GM19395 (cell line): ENCODE measurements at regions not wholly inside any gene's neighbourhood (a gene's known extent, or its start where the extent isn't known, plus 50 kb on each side); places are given as distances from the start of the nearest gene placed in this dataset.

Experiments
- ATAC-seq: cut with Tn5 transposase; IDR thresholded peaks from one replicate; pipeline ENCODE4 v1.9.1; 2021; ENCODE audit warnings: mild to moderate bottlenecking, moderate library complexity; ENCODE audit not compliant: unreplicated experiment

DNA sequence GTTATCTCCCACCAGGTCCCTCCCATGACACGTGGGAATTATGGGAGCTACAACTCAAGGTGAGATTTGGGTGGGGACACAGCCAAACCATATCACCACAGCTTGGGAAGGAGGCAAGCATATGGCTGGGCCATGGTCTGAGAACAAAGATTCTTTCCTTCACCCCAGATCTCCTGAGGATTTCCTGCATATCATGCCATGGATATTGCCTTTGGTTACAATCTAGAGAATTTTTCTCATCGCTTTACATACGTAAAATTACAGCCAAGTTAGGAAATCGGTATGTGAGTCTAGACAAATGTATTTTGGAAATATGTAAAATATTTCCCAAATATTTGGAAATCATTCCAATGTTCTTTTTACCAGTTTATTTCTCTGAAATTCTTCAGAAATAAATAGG, 398.3 kb downstream of the RFC3 start:
- no peak for ATAC-seq

DNA sequence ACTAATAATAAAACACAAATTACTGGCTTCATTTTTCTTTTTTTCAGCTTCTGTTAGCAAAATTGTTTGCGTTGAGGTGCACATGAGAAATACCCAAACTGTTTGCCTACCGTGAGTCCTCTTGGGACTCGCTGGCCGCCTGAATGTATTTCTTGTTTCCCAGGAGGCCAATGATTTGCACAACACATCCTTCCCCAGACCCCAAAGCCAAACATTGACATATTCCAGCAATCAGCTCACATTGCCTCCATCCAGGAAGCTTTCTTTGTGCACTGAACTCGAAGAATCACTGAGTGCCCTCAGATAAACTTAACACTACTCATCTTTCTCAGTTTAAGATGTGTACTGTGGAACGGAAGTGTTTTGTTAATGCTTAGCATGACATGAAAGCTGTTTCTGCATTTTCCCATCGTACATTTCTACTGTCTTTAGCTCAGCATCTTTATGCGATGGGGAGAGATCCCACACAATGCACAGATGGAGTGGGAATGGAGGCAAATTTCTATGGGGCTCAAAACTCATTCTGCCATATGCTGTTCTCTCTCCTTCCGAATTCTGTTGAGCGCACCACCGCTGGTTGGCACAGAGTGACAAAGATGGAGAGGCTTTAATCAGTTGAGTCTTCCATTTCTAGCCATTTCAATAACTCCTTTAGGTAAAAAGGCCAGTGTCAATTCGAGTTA, 399.5 kb downstream of the RFC3 start:
- no peak for ATAC-seq

DNA sequence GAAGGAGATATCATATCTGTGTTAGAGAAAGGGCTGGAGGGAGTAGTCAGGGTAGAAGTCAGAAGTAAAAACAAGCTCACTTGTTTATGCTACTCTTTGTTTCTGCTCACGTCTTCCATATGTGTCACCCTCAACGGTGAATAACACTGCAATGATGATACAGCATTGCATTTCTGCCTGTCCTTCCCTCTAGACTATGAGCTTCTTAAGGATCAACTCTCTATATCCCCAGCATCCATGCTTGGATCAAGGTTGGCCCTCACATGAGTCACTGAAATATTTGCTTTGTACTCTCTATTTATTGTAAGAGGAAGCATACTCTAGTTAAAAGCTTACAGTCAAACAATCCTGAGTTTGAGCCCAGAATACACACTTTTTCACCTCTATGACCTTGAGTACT, 406.0 kb downstream of the RFC3 start:
- ATAC-seq: no peak

DNA sequence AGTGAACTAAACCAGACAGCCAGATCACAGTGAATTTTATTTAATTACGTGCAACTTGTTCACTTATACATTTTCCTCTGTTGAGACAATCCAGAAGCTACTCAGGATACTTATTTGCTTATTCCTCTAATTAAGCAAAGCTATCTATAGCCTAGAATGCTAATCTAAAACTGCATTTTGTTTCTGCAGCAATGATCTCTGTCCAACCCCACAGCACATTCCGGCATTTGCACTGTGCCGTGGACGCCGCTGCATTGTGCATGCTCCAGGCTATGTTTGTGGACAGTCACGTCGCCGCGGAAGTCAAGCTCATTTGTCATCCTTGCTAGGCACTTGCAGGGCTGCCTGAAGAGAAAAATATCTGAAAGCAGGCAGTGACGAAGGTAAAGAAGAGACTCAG, 406.9 kb downstream of the RFC3 start:
- no peak for ATAC-seq

DNA sequence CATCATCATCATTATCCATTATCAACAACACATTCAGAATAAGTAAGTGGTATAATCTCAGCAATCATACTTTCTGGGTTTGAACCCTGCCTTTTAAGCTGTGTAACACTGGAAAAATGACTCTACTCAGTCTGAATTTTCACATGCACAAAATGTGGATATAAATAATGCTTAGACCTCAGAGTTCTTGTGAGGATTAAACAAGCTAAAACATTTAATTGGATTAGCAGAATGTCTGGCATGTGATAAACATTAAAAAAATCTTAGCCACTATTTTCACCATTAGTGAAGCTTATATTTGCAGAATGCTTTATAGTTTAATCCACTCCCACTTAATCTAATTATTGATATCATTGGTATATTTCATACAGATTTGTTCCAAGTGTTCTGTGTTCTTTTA, 412.3 kb downstream of the RFC3 start:
- no peak for ATAC-seq

DNA sequence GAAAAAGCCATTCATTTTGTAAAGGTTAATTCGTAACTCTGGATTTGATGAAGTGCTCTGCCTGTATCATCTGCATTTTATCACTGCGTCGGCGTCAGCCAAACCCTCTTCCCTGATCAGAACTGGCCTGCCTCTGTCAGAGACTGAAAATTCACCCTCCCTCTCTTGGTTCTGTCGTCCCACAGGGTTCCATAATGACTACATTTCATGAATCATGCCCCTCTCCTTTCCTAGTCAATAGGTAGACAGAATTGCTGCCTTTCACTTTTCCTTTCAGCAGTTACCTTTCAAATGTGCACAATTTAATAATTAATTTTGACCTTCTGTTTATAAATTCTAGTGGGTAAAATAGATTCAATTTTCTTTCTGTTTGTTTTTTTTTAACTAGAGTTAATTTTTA, 423.4 kb downstream of the RFC3 start:
- ATAC-seq: no peak

DNA sequence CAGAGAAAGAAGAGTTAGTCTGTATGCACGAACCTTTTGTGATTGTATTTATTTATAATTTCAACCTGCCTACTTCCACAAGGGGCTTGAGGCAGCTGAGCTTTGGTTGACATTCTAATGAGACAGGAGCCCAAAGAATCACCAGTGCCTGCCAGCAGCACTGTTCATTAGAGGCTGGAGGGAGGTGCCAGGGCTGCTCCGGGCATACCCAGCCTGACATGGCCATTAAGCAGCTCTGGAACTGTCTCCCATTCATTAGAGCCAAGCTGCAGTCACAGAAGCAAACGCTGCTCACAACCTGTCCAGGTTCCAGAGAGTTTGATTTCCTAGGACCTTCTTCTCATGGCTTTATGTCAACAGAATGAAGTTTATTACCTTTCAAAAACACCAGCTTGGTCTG, 425.5 kb downstream of the RFC3 start:
- ATAC-seq: no peak

DNA sequence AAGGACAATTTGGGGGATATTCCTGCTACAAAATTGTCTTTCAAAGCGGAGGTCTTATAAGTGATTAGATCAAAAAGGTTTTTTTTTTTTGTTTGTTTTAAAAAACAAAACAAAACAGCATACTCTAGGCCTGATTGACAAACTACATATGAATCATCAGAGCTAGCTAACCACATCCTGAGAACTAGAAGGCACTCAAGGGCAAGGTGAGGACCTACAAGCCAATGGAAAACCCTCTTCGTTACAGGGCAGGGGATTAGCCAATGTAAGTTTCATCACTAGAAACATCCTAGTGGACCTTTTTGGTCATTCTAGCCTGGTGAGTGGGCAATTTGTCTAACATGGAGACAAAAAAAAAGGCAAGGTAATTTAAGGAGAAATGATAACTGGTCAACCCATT, 428.6 kb downstream of the RFC3 start:
- ATAC-seq: no peak

DNA sequence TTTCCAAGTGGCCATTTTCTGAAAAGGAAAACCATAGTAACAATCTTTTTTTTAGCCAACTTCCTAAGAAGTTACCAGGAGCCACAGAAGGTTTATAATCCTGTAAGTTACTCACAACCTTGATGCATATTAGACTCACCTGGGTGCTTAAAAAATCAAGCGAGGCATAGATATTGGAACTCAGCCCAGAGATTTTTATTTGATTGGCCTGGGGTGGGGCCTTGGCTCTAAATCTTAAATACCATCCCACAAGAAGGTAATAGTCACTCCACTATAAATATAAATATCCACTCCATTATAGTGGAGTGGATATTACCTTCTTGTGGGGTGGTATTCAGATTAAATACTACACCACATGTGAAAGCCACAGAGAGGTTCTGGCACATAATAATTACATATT, 429.6 kb downstream of the RFC3 start:
- no peak for ATAC-seq

DNA sequence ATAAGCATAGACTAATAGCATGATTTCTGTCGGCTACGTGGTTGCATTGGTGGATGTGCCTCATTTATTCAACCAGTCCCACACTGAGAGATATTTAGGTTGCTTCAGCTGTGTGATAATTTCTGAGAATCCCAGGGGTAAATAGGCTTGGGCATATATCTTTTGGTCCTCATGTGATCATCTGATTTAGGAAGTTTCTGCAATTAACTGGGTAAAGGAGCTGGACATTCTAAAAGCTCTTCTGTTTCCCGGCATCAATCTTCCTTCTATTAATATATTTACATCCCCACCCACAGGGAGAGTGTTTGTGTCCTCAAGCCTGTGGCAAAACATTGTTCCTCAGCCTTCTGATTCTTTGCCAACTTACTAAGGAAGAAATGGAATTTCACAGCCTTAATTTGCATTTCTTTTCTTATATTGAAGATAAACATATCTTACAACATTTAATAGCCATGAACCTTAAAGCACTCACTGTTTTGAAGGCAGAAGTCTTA, 431.6 kb downstream of the RFC3 start:
- ATAC-seq: no peak

DNA sequence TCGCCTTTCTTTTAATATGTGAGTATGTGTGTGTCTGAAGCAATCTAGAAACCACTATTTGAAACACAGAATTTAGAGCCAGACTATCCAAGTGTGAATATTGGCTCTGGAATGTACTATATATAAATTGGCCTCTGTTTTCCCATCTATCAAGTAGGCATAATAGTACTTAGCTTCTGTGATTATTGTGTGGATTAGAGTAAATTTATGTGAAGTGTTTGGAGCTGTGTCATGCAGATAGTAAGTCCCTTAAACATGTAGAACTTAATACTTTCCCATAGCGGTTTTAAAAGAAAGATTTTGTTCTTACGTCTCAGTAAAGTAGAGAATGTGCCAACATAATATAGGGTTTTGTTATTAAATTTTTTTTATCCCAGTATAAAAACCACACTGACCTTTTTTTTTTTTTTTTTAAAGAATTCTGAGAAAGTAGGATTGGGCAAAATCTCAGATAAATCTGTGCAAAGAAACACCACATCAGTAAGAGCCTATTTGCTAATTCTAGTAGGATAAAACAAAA, 432.3 kb downstream of the RFC3 start:
- no peak for ATAC-seq

DNA sequence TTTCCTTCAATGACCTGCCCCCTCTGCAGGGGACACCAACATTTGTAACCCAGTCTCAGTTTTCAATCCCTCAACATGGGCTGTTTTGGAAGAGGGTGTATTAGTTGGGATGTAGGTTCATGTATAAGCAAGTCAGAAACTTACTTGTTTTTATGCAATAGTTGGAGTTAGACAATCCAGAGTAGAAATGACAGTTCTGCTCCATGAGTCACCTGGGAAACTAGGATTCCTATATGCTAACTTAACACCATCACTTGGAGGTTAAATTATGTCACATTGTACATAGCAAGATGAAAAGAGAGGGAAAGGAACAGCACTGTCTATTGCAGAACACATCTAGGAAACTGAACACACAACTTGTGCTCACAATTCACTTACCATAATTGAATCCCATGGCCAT, 436.4 kb downstream of the RFC3 start:
- ATAC-seq: no peak

DNA sequence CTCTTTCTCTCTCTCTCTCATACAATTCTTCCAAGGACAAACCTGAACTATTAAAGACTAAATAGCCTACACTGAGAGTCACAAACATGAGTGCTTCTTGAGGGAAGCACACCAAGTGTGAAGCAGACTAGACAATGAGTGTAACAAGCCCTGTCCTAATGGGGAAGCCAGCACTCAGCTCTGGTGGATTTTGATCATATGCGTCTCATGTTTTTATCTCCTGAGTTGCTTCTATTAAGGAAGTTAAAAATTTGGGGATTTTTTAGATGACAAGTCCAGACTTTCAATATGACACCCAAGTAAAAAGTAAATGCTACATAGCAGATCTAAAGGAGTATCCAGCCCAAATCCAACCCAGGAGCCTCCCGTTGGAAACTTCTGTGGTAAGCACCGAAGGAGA, 437.8 kb downstream of the RFC3 start:
- no peak for ATAC-seq

DNA sequence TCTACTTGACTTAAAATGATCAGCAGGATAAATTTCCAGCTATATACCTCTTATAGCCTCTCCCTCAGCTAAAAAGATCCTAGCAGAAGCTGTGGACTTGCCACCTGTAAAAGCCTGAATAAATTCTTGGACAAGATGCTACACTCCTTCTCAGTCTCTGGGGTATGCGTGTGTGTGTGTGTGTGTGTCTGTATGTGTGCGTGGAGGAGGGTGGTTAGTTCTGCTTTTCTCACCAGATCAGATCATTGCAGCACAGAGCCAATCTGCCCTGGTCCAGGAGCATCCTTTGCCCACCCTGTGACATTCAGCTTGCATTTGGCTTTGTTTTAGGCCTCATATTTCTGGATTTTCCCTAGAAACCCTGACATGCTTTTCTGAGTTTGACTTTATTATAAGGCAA, 438.3 kb downstream of the RFC3 start:
- ATAC-seq: no peak

DNA sequence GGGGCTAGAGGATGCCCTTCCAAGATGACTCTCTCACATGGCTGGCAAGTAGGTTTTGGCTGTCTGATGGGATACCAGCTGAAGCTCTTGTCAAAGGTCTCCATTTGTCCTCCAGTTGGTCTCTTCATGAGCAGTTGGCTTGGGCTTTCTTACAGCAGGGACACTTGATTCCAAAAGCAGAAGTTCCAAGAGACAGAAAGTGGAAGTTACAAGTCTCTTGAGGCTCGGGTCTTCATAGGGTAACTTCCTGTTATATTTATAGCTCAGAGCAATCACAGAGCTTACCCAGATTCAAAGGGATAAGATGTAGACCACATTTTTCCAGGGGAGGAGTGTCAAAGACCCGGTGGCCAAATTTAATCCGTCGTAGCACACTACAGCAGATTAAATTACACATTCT, 440.0 kb downstream of the RFC3 start:
- no peak for ATAC-seq

DNA sequence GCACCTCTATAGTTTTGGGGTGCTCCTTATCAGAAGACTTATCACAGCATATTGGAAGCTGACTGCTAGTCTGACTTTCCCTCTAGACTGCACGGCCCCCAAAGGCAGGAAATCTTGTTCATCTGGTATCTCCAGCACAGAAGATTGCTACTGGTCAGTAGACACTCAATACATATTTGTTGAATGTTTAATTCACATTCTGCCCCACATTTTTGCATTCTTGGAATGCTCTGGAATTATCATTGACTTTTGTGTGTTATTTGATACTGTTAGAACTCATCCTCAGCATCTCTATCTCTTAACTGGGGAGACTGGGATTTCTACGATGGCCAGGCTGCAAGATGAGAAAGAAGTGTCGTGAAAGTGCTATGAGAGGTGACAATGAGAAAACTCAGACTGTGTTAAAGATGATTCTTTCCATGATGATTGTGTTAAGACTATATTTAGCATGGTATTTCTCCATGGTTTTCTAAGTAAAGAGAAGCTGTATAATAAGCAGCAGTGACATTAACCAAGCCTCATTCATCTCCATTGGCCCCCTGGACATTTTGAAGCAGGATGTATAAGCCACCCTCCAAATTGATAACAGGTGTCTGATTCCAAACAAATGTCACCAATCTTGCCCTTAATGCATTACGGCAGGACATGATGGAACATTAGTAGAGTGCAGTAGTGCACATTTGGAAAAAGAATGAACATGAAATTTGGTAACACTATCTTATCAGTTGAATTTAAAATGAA, 440.9 kb downstream of the RFC3 start:
- no peak for ATAC-seq

DNA sequence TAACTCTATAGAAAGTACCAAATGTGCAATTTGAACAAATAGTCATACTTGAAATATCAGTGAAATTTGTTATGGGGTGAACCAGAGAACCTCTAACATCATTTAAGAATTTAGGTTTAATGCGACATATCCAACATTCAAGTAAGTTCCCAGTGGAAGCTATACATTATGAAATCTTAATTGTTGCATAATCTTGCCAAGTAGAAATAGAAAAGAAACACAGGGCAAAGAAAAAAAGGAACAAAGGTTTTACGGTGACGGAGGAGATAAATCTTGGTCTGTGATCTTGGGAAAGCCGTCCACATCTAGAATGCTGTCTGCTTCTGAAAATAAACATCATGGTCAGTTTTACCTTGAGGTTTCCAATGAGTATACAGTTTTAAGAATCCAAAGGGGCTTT, 445.7 kb downstream of the RFC3 start:
- ATAC-seq: no peak

DNA sequence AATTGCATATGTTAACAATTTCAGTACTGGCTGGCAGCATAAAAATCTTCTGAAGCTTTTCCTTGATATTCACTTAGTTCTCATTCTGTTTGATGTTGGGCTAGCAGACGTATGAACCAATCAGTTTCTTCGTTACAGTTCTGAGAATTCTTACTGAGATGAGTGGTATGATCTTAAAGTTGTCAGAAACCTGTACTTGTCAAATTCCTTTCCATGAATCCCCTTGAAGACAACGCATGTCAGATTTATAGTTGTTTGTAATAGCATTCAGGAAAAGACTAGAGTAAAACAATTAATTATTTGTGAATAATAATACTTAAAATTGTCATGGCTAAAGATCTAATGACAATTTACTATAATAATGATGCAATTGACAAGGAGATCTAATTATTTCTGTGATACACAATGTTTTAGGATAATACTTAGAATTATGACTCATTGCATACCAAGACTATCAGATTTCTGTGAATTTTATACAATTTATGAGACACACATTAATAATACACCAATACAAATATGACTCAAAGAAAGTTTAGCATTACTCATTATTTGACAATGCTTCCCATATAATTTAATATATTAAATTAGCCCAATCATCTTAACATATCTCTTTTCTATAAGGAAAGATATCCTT, 447.2 kb downstream of the RFC3 start:
- ATAC-seq: no peak

DNA sequence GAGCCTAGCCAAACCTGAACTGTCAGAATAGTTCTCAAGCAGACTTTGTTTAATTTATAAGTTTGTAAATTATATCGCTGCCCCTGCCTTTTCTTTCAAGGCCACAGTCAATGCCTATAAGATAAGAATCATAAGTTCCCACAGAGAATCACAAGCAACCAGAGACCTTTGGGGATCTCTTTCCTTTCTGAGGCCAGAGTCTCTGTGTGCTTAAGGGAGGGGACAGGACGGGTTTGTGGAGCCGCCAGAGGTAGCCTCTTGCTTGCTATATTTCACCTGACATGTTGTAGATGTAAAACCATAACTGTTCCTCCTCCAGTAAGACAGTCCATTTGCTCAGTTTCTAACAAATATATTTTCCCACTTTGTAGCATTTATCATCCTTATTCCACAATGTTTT, 458.8 kb downstream of the RFC3 start:
- no peak for ATAC-seq

DNA sequence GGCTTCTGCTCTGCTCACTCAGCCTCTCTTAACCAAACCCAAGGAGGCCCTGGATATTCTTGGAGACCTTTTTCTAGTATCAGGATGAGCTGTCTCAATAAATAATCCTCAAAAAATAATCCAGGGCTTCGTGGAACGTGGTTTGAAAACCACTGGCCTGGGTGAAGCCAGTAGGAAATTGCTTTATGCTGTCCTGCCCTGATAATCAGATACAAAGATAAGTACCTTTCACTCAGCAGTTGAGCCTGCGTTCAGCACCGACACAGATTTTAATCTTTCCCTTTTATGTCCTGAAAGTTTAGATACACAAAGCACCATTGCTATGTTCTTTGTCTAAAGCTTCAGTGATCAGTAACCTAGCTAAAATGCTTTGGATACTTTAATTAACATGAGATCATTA, 460.0 kb downstream of the RFC3 start:
- no peak for ATAC-seq

DNA sequence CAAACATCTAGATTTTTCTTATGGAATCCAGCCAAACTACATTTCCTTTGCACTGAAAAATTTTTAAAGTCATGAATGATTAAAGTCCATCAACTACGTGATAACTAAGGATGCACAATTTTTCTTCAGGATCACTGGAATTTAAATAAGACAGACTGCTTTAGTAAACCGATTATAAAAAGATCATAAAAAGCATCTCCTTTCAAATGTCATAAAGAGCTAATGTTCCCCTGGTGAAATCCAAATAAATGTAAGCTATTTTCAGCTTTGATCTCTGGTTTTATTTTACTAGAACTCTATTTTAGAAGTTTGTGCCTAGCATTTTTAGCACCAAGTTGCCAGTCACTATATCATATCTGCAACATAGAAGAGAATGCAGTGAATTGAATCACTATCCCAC, 460.8 kb downstream of the RFC3 start:
- no peak for ATAC-seq

DNA sequence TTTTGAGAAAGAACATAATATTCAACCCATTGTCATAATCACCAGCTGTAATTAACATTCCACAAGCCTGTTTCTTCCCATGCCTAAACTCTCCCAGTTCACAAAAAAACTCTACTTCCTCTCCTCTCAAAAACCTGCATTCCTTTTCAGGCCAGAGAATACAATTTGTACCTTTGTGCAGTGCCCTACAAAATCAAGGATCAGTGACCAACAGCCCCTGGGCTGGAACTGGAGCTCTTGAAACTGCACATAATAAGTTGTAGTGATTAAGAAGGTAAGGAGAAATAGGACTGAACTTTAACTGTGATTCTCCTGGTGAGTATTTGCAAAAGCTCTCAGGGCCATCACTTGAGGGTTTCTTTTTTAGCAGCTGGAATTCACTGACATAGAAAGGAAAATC, 472.7 kb downstream of the RFC3 start:
- no peak for ATAC-seq
